Endothelial cell of umbilical vein (primary cell): ENCODE measurements at regions not wholly inside any gene's neighbourhood (a gene's known extent, or its start where the extent isn't known, plus 50 kb on each side); places are given as distances from the start of the nearest gene placed in this dataset.

Experiments used
- BruUV-seq: library from RNA; stranded (reverse); fragments of 400-500 nt; replicated peaks from 2 replicates; lab custom pipeline; 2021; lab: Mats Ljungman, UMichigan
- CTCF ChIA-PET: fragments of 300-600, 350-600 bp; sonication (Branson Sonifier 250); formaldehyde crosslinking; loops from one replicate; lab custom pipeline; 2021; ENCODE audit warnings: antibody characterized with exemption, inconsistent platforms; lab: Charles Lee
- POLR2A ChIA-PET: fragments of 300-600, 350-600 bp; sonication (Branson Sonifier 250); formaldehyde crosslinking; loops from one replicate; lab custom pipeline; 2021; ENCODE audit warnings: antibody characterized with exemption, inconsistent platforms; lab: Charles Lee
- DNase-seq: peaks from one replicate; pipeline ENCODE4 v3.0.0-alpha.2; 2011; ENCODE audit warnings: low read depth, low spot score
- FAIRE-seq: peaks from 2 replicates; lab custom pipeline; 2011; peaks lifted over from hg19 to GRCh38; lab: Jason Lieb, UNC
- H2AFZ ChIP-seq: 2 replicates; pipeline ENCODE4 v1.6.0; 2012; ENCODE audit warnings: low read depth, low read length, control low read depth, inconsistent platforms
- H3K27ac ChIP-seq: 2 replicates; pipeline ENCODE4 v1.5.1; 2011; ENCODE audit warnings: low read depth, mild to moderate bottlenecking, control low read depth, low read length, moderate library complexity; ENCODE audit not compliant: insufficient read depth
- H3K27me3 ChIP-seq, 2 experiments: 2 replicates each; pipeline versions ENCODE4 v1.6.0 to v1.6.1; 2011; ENCODE audit warnings: low read length in 2 of 2, mixed read lengths in 1 of 2; ENCODE audit not compliant: control insufficient read depth in 2 of 2, insufficient read depth in 2 of 2
- H3K36me3 ChIP-seq, 2 experiments: 2 replicates in 1 of 2; 3 replicates in 1 of 2; pipeline ENCODE4 v1.5.1; 2011; ENCODE audit warnings: low read length in 2 of 2, mild to moderate bottlenecking in 1 of 2, moderate library complexity in 1 of 2; ENCODE audit not compliant: control insufficient read depth in 2 of 2, insufficient read depth in 2 of 2; ENCODE audit errors: extremely low read depth in 1 of 2
- H3K4me1 ChIP-seq: 3 replicates; pipeline ENCODE4 v1.5.1; 2011; ENCODE audit warnings: mild to moderate bottlenecking, low read length; ENCODE audit not compliant: control insufficient read depth, insufficient read depth; ENCODE audit errors: extremely low read depth
- H3K4me2 ChIP-seq: 2 replicates; pipeline ENCODE4 v1.6.1; 2011; ENCODE audit warnings: low read length, control low read depth, mixed read lengths; ENCODE audit not compliant: insufficient read depth
- H3K4me3 ChIP-seq, 3 experiments: fragments of 200-600 bp in 1 of 3; sonication (generic), shearing (Covaris generic) in 1 of 3; replicated peaks in 1 of 3; 2 replicates each; pipeline ENCODE4 v1.5.1; 2011 to 2016; ENCODE audit warnings: control low read depth in 3 of 3, low read length in 3 of 3, mild to moderate bottlenecking in 2 of 3, inconsistent platforms in 1 of 3, low read depth in 1 of 3, moderate library complexity in 1 of 3; ENCODE audit not compliant: insufficient read depth in 1 of 3
- H3K79me2 ChIP-seq: 2 replicates; pipeline ENCODE4 v1.6.0; 2012; ENCODE audit warnings: low read length, inconsistent platforms; ENCODE audit not compliant: control insufficient read depth, insufficient read depth
- H3K9ac ChIP-seq: replicated peaks from 2 replicates; pipeline ENCODE3; 2011; ENCODE audit warnings: low read length, control low read depth; ENCODE audit not compliant: insufficient read depth; ENCODE audit errors: extremely low read depth
- H3K9me1 ChIP-seq: replicated peaks from 3 replicates; pipeline ENCODE4 v1.6.0; 2011; ENCODE audit warnings: mild to moderate bottlenecking, low read length; ENCODE audit not compliant: control insufficient read depth, insufficient read depth; ENCODE audit errors: extremely low read depth
- H3K9me3 ChIP-seq: replicated peaks from 2 replicates; pipeline ENCODE4 v1.5.1; 2012; ENCODE audit warnings: low read length, inconsistent platforms; ENCODE audit not compliant: control insufficient read depth, insufficient read depth
- H4K20me1 ChIP-seq: replicated peaks from 2 replicates; pipeline ENCODE3; 2011; ENCODE audit warnings: mild to moderate bottlenecking, low read length; ENCODE audit not compliant: control insufficient read depth, insufficient read depth; ENCODE audit errors: extremely low read depth
- CTCF ChIP-seq, 2 donors: IDR thresholded peaks; 1 replicate in 1 of 2; 2 replicates in 1 of 2; pipeline ENCODE4 v1.5.1; 2011; ENCODE audit warnings: low read length in 2 of 2, mild to moderate bottlenecking in 2 of 2, moderate library complexity in 2 of 2, control low read depth in 1 of 2, inconsistent platforms in 1 of 2, low read depth in 1 of 2; ENCODE audit not compliant: insufficient read depth in 1 of 2; ENCODE audit errors: extremely low read depth in 1 of 2
- EZH2 ChIP-seq: IDR thresholded peaks from 2 replicates; pipeline ENCODE4 v1.6.1; 2012; ENCODE audit warnings: borderline replicate concordance, low read depth, mild to moderate bottlenecking, moderate library complexity, low read length, inconsistent platforms; ENCODE audit not compliant: severe bottlenecking
- FOS ChIP-seq: IDR thresholded peaks from 2 replicates; pipeline ENCODE4 v1.6.1; 2011; ENCODE audit warnings: mild to moderate bottlenecking, low read length, moderate library complexity, borderline replicate concordance; ENCODE audit not compliant: insufficient read depth
- GATA2 ChIP-seq: IDR thresholded peaks from 2 replicates; pipeline ENCODE4 v1.7.0; 2011; ENCODE audit warnings: low read depth, mild to moderate bottlenecking, moderate library complexity, mixed read lengths, low read length; ENCODE audit not compliant: insufficient read length, insufficient read depth
- JUN ChIP-seq: IDR thresholded peaks from 2 replicates; pipeline ENCODE4 v1.6.1; 2011; ENCODE audit warnings: borderline replicate concordance, low read depth; ENCODE audit not compliant: insufficient read length, insufficient read depth
- MYC ChIP-seq: IDR thresholded peaks from one replicate; pipeline ENCODE4 v1.6.1; 2011; ENCODE audit warnings: mild to moderate bottlenecking, low read depth, low read length
- POLR2A ChIP-seq: IDR thresholded peaks from 2 replicates; pipeline ENCODE4 v1.6.1; 2012; ENCODE audit warnings: low read depth, mild to moderate bottlenecking, control low read depth, low read length
- POLR2AphosphoS5 ChIP-seq: IDR thresholded peaks from 2 replicates; pipeline ENCODE4 v1.6.1; 2012; ENCODE audit warnings: low read depth, mild to moderate bottlenecking, control low read depth, low read length, moderate library complexity; ENCODE audit not compliant: insufficient read depth
- dilution Hi-C: fragments of 300-500 bp; cut with MboI; formaldehyde crosslinking; loops from one replicate; pipeline ENCODE4 v1.15.0; 2019; ENCODE audit warnings: low sequenced_read_pairs; ENCODE audit not compliant: extremely low pct_ligation_motif_present
- intact Hi-C: fragments of 100-400 bp; cut with micrococcal nuclease; formaldehyde crosslinking; loops from one replicate; pipeline ENCODE4 v1.10.0; 2022
- TF ChIP-seq, protein P1 (sequence below): IDR thresholded peaks from 2 replicates; pipeline ENCODE4 v1.6.1; 2011; ENCODE audit not compliant: insufficient read depth, insufficient read length

DNA sequence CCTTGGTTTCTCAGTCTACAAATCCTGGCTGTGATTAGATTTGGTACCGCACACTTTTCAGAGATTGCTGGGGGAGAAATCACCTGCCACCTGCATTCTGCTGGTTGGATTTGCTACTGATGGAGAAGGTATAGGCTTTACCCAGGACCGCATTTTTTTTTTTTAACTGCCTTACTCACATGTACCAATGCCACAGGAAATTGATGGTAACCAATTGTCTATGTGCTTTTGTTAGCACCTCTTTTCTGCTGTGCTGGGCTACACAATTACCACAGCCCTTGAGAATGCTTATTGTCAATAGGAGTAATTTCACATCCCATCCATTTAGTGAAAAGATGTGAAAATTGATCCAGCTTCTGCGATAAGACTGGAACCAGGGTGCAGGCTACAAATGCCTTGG is 74.4 kb upstream of the TANC2 start:
- Histone ChIP-seq H3K9me1 (no peaks in the 10 kb centered on the region), H3K9me3 (no peaks in the 10 kb centered on the region), H3K4me1 (peaks cover 28% of the 10 kb centered on the region), H4K20me1 (no peaks in the 10 kb centered on the region), H3K27ac (no peak overlapping the region), H3K4me2 (peak overlapping the region; percentile 8), H3K4me3 (no peak overlapping the region), H2AFZ (peak overlapping the region; percentile 53), H3K27me3 (no peaks in the 10 kb centered on the region), H3K36me3 (no peaks in the 10 kb centered on the region), H3K9ac (no peak overlapping the region), H3K79me2 (no peaks in the 10 kb centered on the region)
- intact Hi-C loops, result loop anchor here (2.0 to 5.0 kb wide), 2 partner anchors 69 to 75 kb away; partner anchors contain the start of gene TANC2
- ChIA-PET CTCF (interaction anchor here (0.6 to 1.8 kb wide), 3 partner anchors 8 to 25 kb away, joined by 3 to 6 read pairs (median 4); no protein-coding TSS in a partner anchor), POLR2A (no interaction called here)
- no peak for TF ChIP-seq CTCF (IDR thresholded peaks at IDR 0.05; ENCODE audit: extremely low read depth in 1 of 2, insufficient read depth in 1 of 2, low read depth in 1 of 2, low read length in 2 of 2)
- no peak for TF ChIP-seq EZH2
- no peak for FAIRE-seq
- BruUV-seq, result no TSS peak
- dilution Hi-C loops, result no loop called here
- no peak for DNase-seq

GRCh38 chr17:62888765-62889164 is 77.3 kb upstream of the TANC2 start:
- H3K9me1 ChIP-seq, result no peaks in the 10 kb centered on the region
- H3K9me3 ChIP-seq, result no peaks in the 10 kb centered on the region
- no peaks in the 10 kb centered on the region for H3K36me3 ChIP-seq
- no peaks in the 10 kb centered on the region for H4K20me1 ChIP-seq
- ChIA-PET CTCF (interaction anchor here (1.4 to 2.1 kb wide), 2 partner anchors 12 to 217 kb away, joined by 3 to 5 read pairs; no protein-coding TSS in a partner anchor), POLR2A (interaction anchor here (0.6 kb wide), 1 partner anchor 166 kb away, joined by 4 read pairs; no protein-coding TSS in a partner anchor)
- no peak overlapping the region for H3K9ac ChIP-seq
- BruUV-seq, result no TSS peak
- no peak overlapping the region for H3K4me3 ChIP-seq
- intact Hi-C loops (no loop called here), dilution Hi-C loops (no loop called here)
- peaks cover 28% of the 10 kb centered on the region for H3K4me1 ChIP-seq
- DNase-seq (no peak), FAIRE-seq (no peak)
- H3K79me2 ChIP-seq, result no peaks in the 10 kb centered on the region
- H3K27ac ChIP-seq, result no peak overlapping the region
- H2AFZ ChIP-seq, result no peak overlapping the region
- no peaks in the 10 kb centered on the region for H3K27me3 ChIP-seq
- TF ChIP-seq POLR2AphosphoS5, result no peak
- TF ChIP-seq JUN, result no peak
- TF ChIP-seq GATA2, result no peak
- TF ChIP-seq CTCF (IDR thresholded peaks at IDR 0.05; ENCODE audit: extremely low read depth in 1 of 2, insufficient read depth in 1 of 2, low read depth in 1 of 2, low read length in 2 of 2), result no peak
- TF ChIP-seq, protein P1, sequence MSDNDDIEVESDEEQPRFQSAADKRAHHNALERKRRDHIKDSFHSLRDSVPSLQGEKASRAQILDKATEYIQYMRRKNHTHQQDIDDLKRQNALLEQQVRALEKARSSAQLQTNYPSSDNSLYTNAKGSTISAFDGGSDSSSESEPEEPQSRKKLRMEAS, result no peak
- TF ChIP-seq POLR2A, result no peak
- no peak for TF ChIP-seq MYC
- no peak for TF ChIP-seq EZH2
- TF ChIP-seq FOS, result no peak
- peak overlapping the region; percentile 25 for H3K4me2 ChIP-seq
